ENCODE measurements at regions not wholly inside any gene's neighbourhood (a gene's known extent, or its start where the extent isn't known, plus 50 kb on each side); places are given as distances from the start of the nearest gene placed in this dataset.

- no peaks in the 10 kb centered on the region for H3K36me3 ChIP-seq (ENCODE audit: insufficient read depth, low read length, poor library complexity, severe bottlenecking)
- POLR2A ChIA-PET (ENCODE audit: low non-redundant PET), result interaction anchor here (0.6 to 0.7 kb wide), 3 partner anchors 34 to 120 kb away, joined by 5 to 9 read pairs (median 8); no protein-coding TSS in a partner anchor
- no peaks in the 10 kb centered on the region for H3K27me3 ChIP-seq (replicated peaks; ENCODE audit: insufficient read depth, low read depth, low read length, poor library complexity)
- CTCF ChIA-PET, result interaction anchor here (0.7 kb wide), 1 partner anchor 59 kb away, joined by 4 read pairs; no protein-coding TSS in a partner anchor
- intact Hi-C loops (cut with micrococcal nuclease; ENCODE audit: unreplicated experiment), result loop anchor here (2.0 kb wide), 1 partner anchor 90 kb away; no protein-coding TSS in a partner anchor
- H3K4me1 ChIP-seq (ENCODE audit: insufficient read depth, low read length, poor library complexity, severe bottlenecking), result peaks cover 28% of the 10 kb centered on the region
- BruUV-seq (replicated peaks), result no TSS peak
- TF ChIP-seq EZH2 (IDR thresholded peaks at IDR 0.05; ENCODE audit: borderline replicate concordance, low read depth, low read length, poor library complexity, severe bottlenecking), result no peak
- H3K27ac ChIP-seq (ENCODE audit: low read depth, low read length, poor library complexity, severe bottlenecking), result peak overlapping the region; percentile 11
- H3K4me3 ChIP-seq (ENCODE audit: low read depth, low read length, poor library complexity, severe bottlenecking), result peak overlapping the region; percentile 60
- H3K9me3 ChIP-seq (ENCODE audit: low read depth, low read length, poor library complexity, severe bottlenecking), result no peaks in the 10 kb centered on the region
- DNase-seq (ENCODE audit: low spot score), result peak; percentile 51
These were observed 110.2 kb downstream of the NAV1 start for GRCh38 chr1:201648907-201649721.

- Histone ChIP-seq H3K36me3 (ENCODE audit: insufficient read depth, low read length, poor library complexity, severe bottlenecking) (no peaks in the 10 kb centered on the region), H3K27me3 (replicated peaks; ENCODE audit: insufficient read depth, low read depth, low read length, poor library complexity) (no peaks in the 10 kb centered on the region), H3K27ac (ENCODE audit: low read depth, low read length, poor library complexity, severe bottlenecking) (peak overlapping the region; percentile 12), H3K9me3 (ENCODE audit: low read depth, low read length, poor library complexity, severe bottlenecking) (no peaks in the 10 kb centered on the region), H3K4me1 (ENCODE audit: insufficient read depth, low read length, poor library complexity, severe bottlenecking) (peaks cover 28% of the 10 kb centered on the region), H3K4me3 (ENCODE audit: low read depth, low read length, poor library complexity, severe bottlenecking) (peak overlapping the region; percentile 60)
- ChIA-PET CTCF (interaction anchor here (0.7 kb wide), 1 partner anchor 59 kb away, joined by 4 read pairs; no protein-coding TSS in a partner anchor), POLR2A (ENCODE audit: low non-redundant PET) (interaction anchor here (0.6 kb wide), 1 partner anchor 1693 kb away, joined by 3 read pairs; no protein-coding TSS in a partner anchor)
- intact Hi-C loops (cut with micrococcal nuclease; ENCODE audit: unreplicated experiment), result loop anchor here (1.0 to 5.0 kb wide), 3 partner anchors 52 to 142 kb away; no protein-coding TSS in a partner anchor
- DNase-seq (ENCODE audit: low spot score), result peak; percentile 89
- TF ChIP-seq EZH2 (IDR thresholded peaks at IDR 0.05; ENCODE audit: borderline replicate concordance, low read depth, low read length, poor library complexity, severe bottlenecking) (no peak), CTCF (conservative IDR thresholded peaks at IDR 0.05; ENCODE audit: low read depth, low read length) (no peak)
- no TSS peak for BruUV-seq (replicated peaks)
These were observed 111.1 kb downstream of the NAV1 start for GRCh38 chr1:201649761-201650622.

- POLR2A ChIA-PET (ENCODE audit: low non-redundant PET), result interaction anchor here (0.6 kb wide), 1 partner anchor 1692 kb away, joined by 3 read pairs; no protein-coding TSS in a partner anchor
- BruUV-seq (replicated peaks), result no TSS peak
- peaks cover 28% of the 10 kb centered on the region for H3K4me1 ChIP-seq (ENCODE audit: insufficient read depth, low read length, poor library complexity, severe bottlenecking)
These were observed 111.7 kb downstream of the NAV1 start for GRCh38 chr1:201650623-201650933.

More at GRCh38 chr1:201650623-201650933, 111.7 kb downstream of the NAV1 start:
- CTCF ChIA-PET, result no interaction called here
- no peak for DNase-seq (ENCODE audit: low spot score)
- Histone ChIP-seq H3K27me3 (replicated peaks; ENCODE audit: insufficient read depth, low read depth, low read length, poor library complexity) (no peaks in the 10 kb centered on the region), H3K27ac (ENCODE audit: low read depth, low read length, poor library complexity, severe bottlenecking) (no peak overlapping the region), H3K4me3 (ENCODE audit: low read depth, low read length, poor library complexity, severe bottlenecking) (peak overlapping the region; percentile 60), H3K9me3 (ENCODE audit: low read depth, low read length, poor library complexity, severe bottlenecking) (no peaks in the 10 kb centered on the region), H3K36me3 (ENCODE audit: insufficient read depth, low read length, poor library complexity, severe bottlenecking) (no peaks in the 10 kb centered on the region)
- intact Hi-C loops (cut with micrococcal nuclease; ENCODE audit: unreplicated experiment), result loop anchor here (1.0 to 5.0 kb wide), 2 partner anchors 52 to 142 kb away; no protein-coding TSS in a partner anchor
- TF ChIP-seq EZH2 (IDR thresholded peaks at IDR 0.05; ENCODE audit: borderline replicate concordance, low read depth, low read length, poor library complexity, severe bottlenecking), result no peak
- TF ChIP-seq CTCF (conservative IDR thresholded peaks at IDR 0.05; ENCODE audit: low read depth, low read length), result no peak
